DND-41 (cell line): ENCODE measurements at regions not wholly inside any gene's neighbourhood (a gene's known extent, or its start where the extent isn't known, plus 50 kb on each side); places are given as distances from the start of the nearest gene placed in this dataset.

Source experiments
- ATAC-seq: fragments of 200-7000 bp; cut with Tn5 transposase; 3 replicates; pipeline ENCODE4 v1.9.1; 2021; ENCODE audit warnings: low read depth; ENCODE audit not compliant: insufficient read depth
- DNase-seq: peaks from one replicate; pipeline ENCODE4 v3.0.0-alpha.2; 2020
- H2AFZ ChIP-seq: 2 replicates; pipeline ENCODE4 v1.6.0; 2012; ENCODE audit warnings: low read depth, low read length
- H3K27ac ChIP-seq: 2 replicates; pipeline ENCODE4 v1.5.1; 2012; ENCODE audit warnings: low read length, inconsistent platforms
- H3K27me3 ChIP-seq: fragments of 200-600 bp; sonication (generic); 2 replicates; pipeline ENCODE4 v1.6.0; 2012; ENCODE audit warnings: low read length, mild to moderate bottlenecking, inconsistent platforms; ENCODE audit not compliant: insufficient read depth, poor library complexity
- H3K36me3 ChIP-seq: 2 replicates; pipeline ENCODE4 v1.5.1; 2012; ENCODE audit warnings: low read length, inconsistent platforms; ENCODE audit not compliant: insufficient read depth
- H3K4me1 ChIP-seq: 2 replicates; pipeline ENCODE4 v1.5.1; 2012; ENCODE audit warnings: mild to moderate bottlenecking, low read length; ENCODE audit not compliant: insufficient read depth
- H3K4me2 ChIP-seq: 2 replicates; pipeline ENCODE4 v1.6.0; 2012; ENCODE audit warnings: mild to moderate bottlenecking, moderate library complexity, low read length, inconsistent platforms; ENCODE audit not compliant: insufficient read depth
- H3K4me3 ChIP-seq, 2 experiments: fragments of 200-600 bp in 1 of 2; shearing (Covaris generic) in 1 of 2; 2 replicates each; pipeline ENCODE4 v1.5.1; 2012 to 2016; ENCODE audit warnings: inconsistent platforms in 2 of 2, low read length in 2 of 2, mild to moderate bottlenecking in 2 of 2, low read depth in 1 of 2, moderate library complexity in 1 of 2
- H3K79me2 ChIP-seq: 2 replicates; pipeline ENCODE4 v1.6.0; 2012; ENCODE audit warnings: low read length, inconsistent platforms; ENCODE audit not compliant: insufficient read depth
- H3K9ac ChIP-seq: 2 replicates; pipeline ENCODE4 v1.6.0; 2012; ENCODE audit warnings: low read depth, mild to moderate bottlenecking, inconsistent platforms, low read length, moderate library complexity
- H3K9me3 ChIP-seq: 2 replicates; pipeline ENCODE4 v1.5.1; 2012; ENCODE audit warnings: low read length, moderate library complexity, mild to moderate bottlenecking, inconsistent platforms; ENCODE audit not compliant: insufficient read depth, severe bottlenecking
- H4K20me1 ChIP-seq: 2 replicates; pipeline ENCODE4 v1.6.0; 2012; ENCODE audit warnings: low read length; ENCODE audit not compliant: insufficient read depth
- CTCF ChIP-seq: IDR thresholded peaks from 2 replicates; pipeline ENCODE4 v1.5.1; 2012; ENCODE audit warnings: borderline replicate concordance, low read length, moderate library complexity, mild to moderate bottlenecking; ENCODE audit not compliant: poor library complexity, severe bottlenecking; ENCODE audit errors: extremely low read depth
- EZH2 ChIP-seq: IDR thresholded peaks from 3 replicates; pipeline ENCODE4 v1.6.1; 2012; ENCODE audit warnings: borderline replicate concordance, low read depth, mild to moderate bottlenecking, moderate library complexity, low read length, inconsistent platforms; ENCODE audit not compliant: severe bottlenecking

GRCh38 chr3:86826292-86826691 is 164.7 kb downstream of the VGLL3 start:
- Histone ChIP-seq H4K20me1 (no peaks in the 10 kb centered on the region), H3K27me3 (no peaks in the 10 kb centered on the region), H3K4me1 (no peaks in the 10 kb centered on the region), H3K27ac (no peak overlapping the region), H3K4me2 (no peak overlapping the region), H3K4me3 (no peak overlapping the region), H3K36me3 (no peaks in the 10 kb centered on the region), H3K9me3 (no peaks in the 10 kb centered on the region), H2AFZ (no peak overlapping the region), H3K9ac (no peak overlapping the region), H3K79me2 (no peaks in the 10 kb centered on the region)
- ATAC-seq (no peak), DNase-seq (no peak)
- TF ChIP-seq EZH2, result no peak

GRCh38 chr3:86815880-86816279 is 175.1 kb downstream of the VGLL3 start:
- H3K9ac ChIP-seq, result no peak overlapping the region
- H3K27me3 ChIP-seq, result no peaks in the 10 kb centered on the region
- no peaks in the 10 kb centered on the region for H3K4me1 ChIP-seq
- DNase-seq (no peak), ATAC-seq (no peak)
- no peak overlapping the region for H3K4me2 ChIP-seq
- no peaks in the 10 kb centered on the region for H4K20me1 ChIP-seq
- TF ChIP-seq EZH2 (no peak), CTCF (no peak)
- no peak overlapping the region for H3K27ac ChIP-seq
- no peaks in the 10 kb centered on the region for H3K36me3 ChIP-seq
- H3K9me3 ChIP-seq, result no peaks in the 10 kb centered on the region
- no peaks in the 10 kb centered on the region for H3K79me2 ChIP-seq
- H2AFZ ChIP-seq, result no peak overlapping the region
- no peak overlapping the region for H3K4me3 ChIP-seq

GRCh38 chr3:86814918-86815655 is 175.9 kb downstream of the VGLL3 start:
- no peaks in the 10 kb centered on the region for H4K20me1 ChIP-seq
- H3K4me1 ChIP-seq, result no peaks in the 10 kb centered on the region
- DNase-seq, result no peak
- ATAC-seq, result no peak
- no peak overlapping the region for H3K9ac ChIP-seq
- no peak overlapping the region for H2AFZ ChIP-seq
- no peaks in the 10 kb centered on the region for H3K79me2 ChIP-seq
- no peaks in the 10 kb centered on the region for H3K9me3 ChIP-seq
- TF ChIP-seq CTCF, result no peak
- no peak for TF ChIP-seq EZH2
- H3K27ac ChIP-seq, result no peak overlapping the region
- no peak overlapping the region for H3K4me3 ChIP-seq
- H3K36me3 ChIP-seq, result no peaks in the 10 kb centered on the region
- H3K4me2 ChIP-seq, result no peak overlapping the region
- no peaks in the 10 kb centered on the region for H3K27me3 ChIP-seq

- no peak for DNase-seq
- TF ChIP-seq EZH2 (no peak), CTCF (no peak)
- Histone ChIP-seq H4K20me1 (no peaks in the 10 kb centered on the region), H3K9me3 (no peaks in the 10 kb centered on the region), H3K4me1 (no peaks in the 10 kb centered on the region), H3K36me3 (no peaks in the 10 kb centered on the region), H3K27me3 (no peaks in the 10 kb centered on the region), H3K9ac (no peak overlapping the region), H3K79me2 (no peaks in the 10 kb centered on the region), H3K4me3 (no peak overlapping the region), H2AFZ (no peak overlapping the region), H3K27ac (no peak overlapping the region), H3K4me2 (no peak overlapping the region)
- no peak for ATAC-seq
Measured at GRCh38 chr3:86814321-86814720, 176.6 kb downstream of the VGLL3 start.
